CD4-positive, alpha-beta T cell treated with Interleukin-6 at 100 ng/mL for 8 hours (primary cell): ENCODE measurements at regions not wholly inside any gene's neighbourhood (a gene's known extent, or its start where the extent isn't known, plus 50 kb on each side); places are given as distances from the start of the nearest gene placed in this dataset.

Source experiments
- DNase-seq: peaks from one replicate; pipeline ENCODE4 v3.0.0-alpha.2; 2020; ENCODE audit warnings: mixed read lengths, low spot score

DNA sequence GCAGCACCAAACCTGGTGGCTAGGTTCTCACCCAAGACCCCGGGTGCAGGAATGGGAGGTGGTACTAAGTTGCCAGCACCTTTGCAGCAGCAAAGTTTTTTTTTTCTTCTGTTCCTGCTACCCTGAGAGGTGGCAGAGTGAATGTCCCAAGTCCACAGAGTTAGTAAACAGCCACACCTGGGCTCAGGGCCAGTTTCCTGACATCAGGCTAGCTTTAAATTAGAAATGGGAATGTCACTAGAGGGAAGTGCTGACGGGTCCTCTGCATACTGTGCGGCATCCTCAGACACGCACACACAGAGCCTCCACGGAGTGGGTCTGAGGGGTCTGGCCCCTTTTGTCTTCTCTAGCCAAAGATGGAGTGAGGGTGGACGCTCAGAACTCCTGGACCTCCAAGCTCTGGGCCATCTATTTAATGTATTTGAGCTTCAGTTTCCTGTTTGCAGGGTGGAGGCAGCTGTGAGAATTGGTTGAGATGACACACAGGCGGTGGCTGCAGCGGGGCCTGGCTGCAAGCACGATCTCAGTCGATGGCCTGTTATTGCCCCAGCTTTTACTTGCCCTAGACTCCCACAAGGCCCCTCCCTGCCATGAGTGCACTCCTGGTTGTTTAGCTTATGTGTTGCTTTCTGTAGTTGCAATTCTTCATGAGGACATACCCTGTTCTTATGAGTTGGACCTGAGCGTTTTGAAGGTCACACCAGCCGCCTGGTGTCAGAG is 751.4 kb upstream of the HS6ST1 start:
- DNase-seq, result no peak

GRCh38 chr2:129070663-129071062 is 752.0 kb upstream of the HS6ST1 start:
- DNase-seq, result no peak

DNA sequence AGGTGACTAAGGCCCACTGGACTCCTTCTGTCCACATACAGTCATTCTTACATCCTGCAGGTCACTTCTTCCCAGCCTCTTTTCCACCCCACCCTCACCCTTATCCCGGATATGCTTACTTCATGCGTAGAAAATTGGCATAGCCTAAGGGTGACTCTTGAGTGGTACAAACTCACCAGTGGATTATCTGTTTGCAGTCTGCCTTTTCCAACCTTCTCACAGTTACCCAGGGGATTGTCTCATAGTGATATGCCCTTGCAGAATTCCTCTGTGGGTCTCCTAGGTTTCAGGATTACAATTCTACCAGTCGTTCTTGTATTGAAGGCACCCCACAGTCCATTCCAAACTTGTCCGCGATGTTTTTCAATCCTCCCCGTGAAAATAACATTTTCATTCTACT is 752.9 kb upstream of the HS6ST1 start:
- DNase-seq, result no peak

DNA sequence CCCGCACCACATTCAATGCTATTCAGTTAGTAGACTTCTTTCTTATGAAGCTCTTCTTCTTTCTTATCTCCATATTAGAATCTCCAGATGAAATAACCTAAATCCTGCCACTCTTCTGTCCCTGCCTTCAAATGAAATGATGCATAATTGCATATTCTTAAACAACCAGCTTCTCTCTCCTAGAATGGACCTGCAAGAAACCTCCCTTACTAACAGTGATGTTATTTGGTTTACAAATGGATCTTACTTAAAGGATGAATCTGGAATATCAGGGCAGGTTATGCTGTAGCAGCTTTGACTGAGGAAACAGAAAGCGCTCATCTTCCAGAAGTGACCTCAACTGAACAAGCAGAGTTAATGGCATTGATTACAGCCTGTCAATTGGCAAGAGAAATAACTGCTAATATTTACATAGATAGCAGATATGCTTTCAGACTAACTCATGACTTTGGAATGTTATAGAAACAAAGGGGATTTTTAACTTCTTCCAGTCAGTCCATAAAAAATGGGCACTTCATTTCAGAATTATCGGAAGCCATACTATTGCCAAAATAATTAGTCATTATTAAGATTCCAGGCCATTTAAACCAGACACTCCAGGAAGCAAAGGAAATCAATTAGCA is 755.7 kb upstream of the HS6ST1 start:
- DNase-seq, result no peak

- no peak for DNase-seq
Observed at GRCh38 chr2:129078548-129078947, 759.9 kb upstream of the HS6ST1 start.

- no peak for DNase-seq
Observed at GRCh38 chr2:129080715-129081476, 762.2 kb upstream of the HS6ST1 start.

- no peak for DNase-seq
Observed at GRCh38 chr2:129085386-129085785, 766.7 kb upstream of the HS6ST1 start.

GRCh38 chr2:129087133-129087813 is 768.6 kb upstream of the HS6ST1 start:
- no peak for DNase-seq

DNA sequence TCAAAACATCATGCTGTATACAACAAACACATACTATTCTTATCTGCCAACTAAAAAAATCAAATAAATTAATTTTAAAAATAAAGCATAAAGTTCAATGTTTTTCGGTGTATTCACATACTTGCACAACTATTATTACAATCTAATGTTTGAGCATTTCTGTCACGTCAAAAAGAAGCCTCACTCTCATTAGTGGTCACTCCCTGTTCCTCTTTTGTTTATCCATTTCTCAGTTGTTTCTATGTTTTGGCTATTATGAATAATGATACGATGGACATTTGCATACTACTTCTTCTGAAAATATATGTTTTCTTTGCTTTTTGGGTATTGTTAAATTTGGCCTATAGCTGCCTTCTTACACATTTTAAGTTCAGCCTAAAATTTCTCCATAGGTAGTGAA is 773.0 kb upstream of the HS6ST1 start:
- DNase-seq, result no peak

- DNase-seq, result no peak
Observed at GRCh38 chr2:129092956-129093355, 774.3 kb upstream of the HS6ST1 start.

DNA sequence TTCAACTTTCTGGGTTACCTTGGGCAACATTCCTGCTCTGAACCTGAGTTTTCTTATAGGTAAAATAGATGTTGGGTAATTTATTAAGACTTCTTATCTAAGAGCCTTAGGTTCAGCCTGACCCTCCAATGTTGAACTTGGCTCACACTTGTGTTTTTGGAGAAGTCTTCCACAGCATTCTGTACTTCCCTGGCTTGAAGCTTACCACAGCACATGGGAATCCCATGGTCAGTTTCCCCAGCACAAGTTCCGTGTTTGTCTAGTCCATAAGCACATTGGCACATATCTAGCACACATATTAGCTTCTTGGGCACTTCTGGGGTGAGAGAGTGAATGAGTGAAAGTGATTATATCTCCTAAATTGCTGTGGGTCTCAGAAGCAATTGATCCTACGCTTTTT is 782.5 kb upstream of the HS6ST1 start:
- no peak for DNase-seq

DNA sequence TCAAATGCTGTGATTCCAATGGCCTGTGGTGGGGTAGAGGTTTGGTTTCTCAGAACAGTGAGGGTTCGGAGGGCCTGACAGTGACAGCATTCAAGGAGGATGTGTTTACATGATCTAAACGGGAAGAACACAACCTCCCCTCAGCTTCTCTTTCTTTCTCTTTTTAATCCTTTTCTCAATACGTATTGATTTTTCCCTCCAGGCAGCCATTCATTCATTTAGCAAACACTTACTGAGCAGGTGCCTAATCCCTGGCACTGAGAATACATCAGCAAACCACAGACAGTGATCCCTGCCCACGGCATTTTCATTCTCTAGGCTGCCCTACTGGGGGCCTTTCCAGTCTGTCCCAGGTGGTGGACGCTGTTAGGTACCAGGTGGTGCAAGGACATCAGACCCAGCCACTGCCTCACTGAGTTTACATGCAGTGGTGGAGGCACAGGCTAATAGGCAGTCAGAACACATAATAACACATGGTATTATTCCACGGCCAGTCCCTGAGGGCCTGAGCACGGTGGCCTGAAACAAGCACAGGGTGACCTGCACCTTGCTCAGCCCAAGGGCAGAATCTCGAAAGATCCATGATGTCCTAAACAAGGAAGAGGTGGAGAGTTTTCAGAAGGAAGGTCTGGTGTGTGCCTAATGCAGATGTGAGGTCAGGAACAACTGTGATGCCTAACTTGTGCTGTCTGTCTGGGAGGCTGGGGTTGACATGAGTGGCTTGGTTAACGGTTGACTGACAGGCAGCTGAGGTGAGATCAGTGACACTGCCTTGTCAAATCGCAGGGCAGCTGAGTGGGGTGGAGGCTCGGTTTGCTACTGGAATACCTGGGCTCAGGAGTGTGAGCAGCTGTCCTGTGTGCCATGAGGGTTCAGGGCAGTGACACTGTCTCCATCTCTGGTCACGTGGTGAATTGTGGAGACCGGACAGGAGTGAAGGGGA is 785.5 kb upstream of the HS6ST1 start:
- DNase-seq, result no peak

GRCh38 chr2:129112181-129112580 is 793.5 kb upstream of the HS6ST1 start:
- DNase-seq, result no peak

DNA sequence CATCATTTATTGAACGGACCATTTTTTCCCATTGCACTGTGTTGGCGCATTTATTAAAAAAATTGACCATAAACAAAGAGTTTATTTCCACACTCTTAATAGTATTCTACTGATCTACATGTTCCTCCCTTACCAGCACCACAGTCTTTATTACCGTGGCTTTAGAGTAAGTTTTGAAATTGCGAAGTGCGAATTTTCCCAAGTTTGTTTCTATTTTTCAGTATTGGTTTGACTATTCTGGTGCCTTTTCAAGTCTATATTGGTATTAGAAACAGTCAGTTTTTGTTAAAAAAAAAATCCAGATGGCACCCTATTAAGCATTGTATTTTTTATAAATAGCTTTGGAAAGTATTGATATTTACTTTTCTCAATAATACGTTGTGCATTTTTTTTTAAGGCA is 795.1 kb upstream of the HS6ST1 start:
- no peak for DNase-seq

- DNase-seq, result no peak
Observed at GRCh38 chr2:129117434-129117833, 798.8 kb upstream of the HS6ST1 start.

GRCh38 chr2:129118296-129118695 is 799.6 kb upstream of the HS6ST1 start:
- no peak for DNase-seq

GRCh38 chr2:129129087-129129486 is 810.4 kb upstream of the HS6ST1 start:
- no peak for DNase-seq

DNA sequence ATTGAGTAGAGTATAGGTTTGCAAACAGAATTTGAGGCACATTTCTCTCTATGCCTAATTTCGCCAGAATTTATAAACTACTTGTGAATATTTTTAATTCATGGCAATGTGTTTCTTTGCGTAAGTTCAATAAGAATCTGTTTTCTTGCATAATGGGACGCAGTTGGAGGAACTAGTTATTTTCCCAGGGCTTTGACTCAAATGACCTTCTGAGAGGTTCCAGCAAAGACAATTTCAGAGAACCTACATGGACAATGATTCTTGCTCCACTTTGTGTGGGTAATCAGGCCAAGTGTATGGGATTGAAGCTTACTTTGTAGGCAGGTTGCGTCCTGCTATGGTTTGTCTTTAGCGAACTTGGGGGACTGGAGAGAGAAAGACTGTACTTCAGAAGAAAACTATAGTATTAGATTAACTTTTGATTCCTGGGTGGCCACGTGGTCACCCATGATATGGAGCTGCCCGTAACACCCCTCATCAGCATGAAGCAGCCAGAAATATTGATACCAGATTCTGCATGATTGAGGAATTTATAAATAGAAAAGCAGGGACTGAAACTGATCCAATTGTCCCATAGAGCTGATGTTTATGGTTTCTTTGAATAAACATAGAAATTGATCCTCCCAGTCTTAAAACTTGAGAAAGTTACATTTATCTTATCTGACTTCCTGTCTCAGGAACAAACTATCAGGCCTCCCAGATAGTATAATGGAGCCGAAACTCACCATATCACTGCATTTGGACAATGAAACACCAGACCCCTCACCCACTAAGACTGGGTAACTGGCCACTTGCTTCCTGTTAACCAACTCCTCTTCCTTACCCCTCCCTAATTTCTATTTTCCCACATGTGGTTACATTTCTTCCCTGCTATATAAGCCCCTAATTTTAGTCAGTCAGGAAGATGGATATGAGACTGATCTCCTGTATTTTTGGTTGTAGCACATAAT is 815.3 kb upstream of the HS6ST1 start:
- DNase-seq, result no peak

GRCh38 chr2:129135017-129135416 is 816.3 kb upstream of the HS6ST1 start:
- no peak for DNase-seq

- no peak for DNase-seq
Observed at GRCh38 chr2:129139380-129139779, 820.7 kb upstream of the HS6ST1 start.
